HG03571 (cell line): ENCODE measurements at regions not wholly inside any gene's neighbourhood (a gene's known extent, or its start where the extent isn't known, plus 50 kb on each side); places are given as distances from the start of the nearest gene placed in this dataset.
"Not testable (repeated sequence)": the region's sequence is repeated elsewhere in the genome, so short reads cannot be mapped to it uniquely, and the experiment has no call there.

Experiments
- ATAC-seq: cut with Tn5 transposase; IDR thresholded peaks from one replicate; pipeline ENCODE4 v1.9.1; 2021; ENCODE audit not compliant: unreplicated experiment

DNA sequence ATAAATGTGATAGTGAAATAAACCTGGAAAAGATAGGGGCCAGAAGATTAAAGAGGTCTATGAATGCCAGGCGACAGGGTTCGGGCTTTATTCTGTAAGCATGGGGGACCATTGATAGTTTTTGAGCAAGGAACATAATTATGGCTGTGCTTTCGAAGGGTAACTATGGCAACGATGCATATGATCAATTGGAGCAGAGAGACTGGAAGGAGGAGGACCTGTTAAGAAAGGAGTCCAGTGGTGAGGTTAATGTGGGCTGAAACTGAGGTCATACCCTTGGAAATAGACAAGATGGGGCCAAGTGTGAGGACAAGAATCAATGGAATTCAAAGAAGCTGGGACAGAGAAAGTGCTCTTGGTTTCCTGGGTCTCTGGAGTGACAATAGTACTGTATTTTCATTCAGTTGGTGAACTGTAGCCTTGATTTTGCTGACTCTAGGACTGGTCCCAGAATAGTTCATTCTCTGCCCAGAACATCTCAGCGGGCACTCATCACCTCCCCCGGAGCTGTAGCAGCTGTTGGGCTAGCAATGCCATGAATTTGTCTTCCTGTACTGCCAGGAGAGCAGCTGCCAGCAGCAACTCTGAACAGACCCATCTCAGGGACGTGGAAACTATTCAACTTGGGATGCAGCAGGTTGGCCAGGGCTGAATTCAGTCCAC lies 108.4 kb downstream of the SRGAP2 start:
- ATAC-seq = not testable (repeated sequence)

DNA sequence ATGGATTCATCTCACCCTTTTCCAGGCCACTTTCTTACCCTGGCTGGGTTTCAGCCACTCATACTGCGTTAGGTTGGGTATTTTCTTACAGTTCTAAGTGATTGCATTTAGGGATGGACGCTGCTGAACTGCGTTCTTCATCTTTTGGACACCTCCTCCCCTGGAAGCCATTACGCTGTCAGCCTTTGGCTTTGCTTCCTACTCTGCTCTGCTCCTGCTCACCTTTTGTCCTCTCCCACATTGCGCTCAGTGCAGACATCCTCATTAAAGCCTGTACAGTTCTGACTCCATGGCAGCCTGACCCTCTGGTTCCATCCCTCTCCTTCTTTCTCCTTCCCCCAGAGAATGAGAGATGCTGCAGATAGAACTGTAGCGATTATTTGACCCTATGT lies 108.9 kb downstream of the SRGAP2 start:
- ATAC-seq = not testable (repeated sequence)

- not testable (repeated sequence) for ATAC-seq
These were observed 111.8 kb downstream of the SRGAP2 start for GRCh38 chr1:206314951-206315636.

- ATAC-seq = not testable (repeated sequence)
These were observed 113.6 kb downstream of the SRGAP2 start for GRCh38 chr1:206316901-206317300.

- ATAC-seq = not testable (repeated sequence)
These were observed 114.7 kb downstream of the SRGAP2 start for GRCh38 chr1:206317878-206318514.

DNA sequence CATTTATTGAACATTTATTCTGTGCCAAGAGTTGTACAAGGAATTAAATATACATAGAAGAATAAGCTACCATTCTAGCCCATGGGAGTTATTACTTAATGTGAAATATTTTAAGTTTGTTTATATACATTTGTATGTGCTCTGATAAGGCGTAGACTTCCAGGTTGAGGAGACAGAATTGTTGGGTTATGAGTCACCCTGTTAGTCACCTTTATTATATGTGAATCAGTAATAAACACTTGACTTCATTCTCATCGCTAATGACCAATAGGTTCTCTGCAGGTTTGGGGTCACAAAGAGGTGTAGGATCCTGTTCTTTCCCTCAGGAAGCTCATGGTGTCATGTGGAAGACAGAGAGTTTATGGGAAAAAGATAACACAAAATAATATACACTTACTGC lies 116.9 kb downstream of the SRGAP2 start:
- ATAC-seq = not testable (repeated sequence)

- not testable (repeated sequence) for ATAC-seq
These were observed 123.0 kb downstream of the SRGAP2 start for GRCh38 chr1:206326159-206326939.

DNA sequence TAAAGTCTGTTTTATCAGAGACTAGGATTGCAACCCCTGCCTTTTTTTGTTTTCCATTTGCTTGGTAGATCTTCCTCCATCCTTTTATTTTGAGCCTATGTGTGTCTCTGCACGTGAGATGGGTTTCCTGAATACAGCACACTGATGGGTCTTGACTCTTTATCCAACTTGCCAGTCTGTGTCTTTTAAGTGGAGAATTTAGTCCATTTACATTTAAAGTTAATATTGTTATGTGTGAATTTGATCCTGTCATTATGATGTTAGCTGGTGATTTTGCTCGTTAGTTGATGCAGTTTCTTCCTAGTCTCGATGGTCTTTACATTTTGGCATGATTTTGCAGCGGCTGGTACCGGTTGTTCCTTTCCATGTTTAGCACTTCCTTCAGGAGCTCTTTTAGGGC lies 128.3 kb downstream of the SRGAP2 start:
- ATAC-seq = not testable (repeated sequence)

DNA sequence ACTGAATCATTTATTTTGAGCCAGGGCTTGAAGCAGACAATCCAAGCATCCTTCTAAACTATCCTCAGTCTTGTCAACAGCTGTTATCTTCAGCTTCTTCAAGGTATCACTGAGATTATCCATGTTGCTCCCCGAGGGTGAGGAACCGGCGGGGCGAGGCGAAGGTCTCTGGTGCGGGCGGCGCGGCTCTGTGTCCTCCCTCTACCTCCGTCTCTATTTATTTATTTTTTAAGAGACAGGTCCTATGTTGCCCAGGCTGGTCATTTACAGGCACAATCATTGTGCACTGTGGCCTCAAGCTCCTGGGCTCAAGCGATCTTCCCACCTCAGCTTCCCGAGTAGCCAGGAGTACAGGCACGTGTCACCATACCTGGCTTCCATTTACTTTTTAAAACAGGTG lies 130.0 kb downstream of the SRGAP2 start:
- not testable (repeated sequence) for ATAC-seq

- not testable (repeated sequence) for ATAC-seq
These were observed 130.6 kb downstream of the SRGAP2 start for GRCh38 chr1:206333897-206334296.

GRCh38 chr1:206334481-206334880 lies 131.1 kb downstream of the SRGAP2 start:
- ATAC-seq = not testable (repeated sequence)

GRCh38 chr1:206335162-206335561 lies 131.8 kb downstream of the SRGAP2 start:
- not testable (repeated sequence) for ATAC-seq

GRCh38 chr1:206335875-206336846 lies 132.8 kb downstream of the SRGAP2 start:
- not testable (repeated sequence) for ATAC-seq

GRCh38 chr1:206337024-206337423 lies 133.3 kb upstream of the IKBKE start:
- ATAC-seq = not testable (repeated sequence)

DNA sequence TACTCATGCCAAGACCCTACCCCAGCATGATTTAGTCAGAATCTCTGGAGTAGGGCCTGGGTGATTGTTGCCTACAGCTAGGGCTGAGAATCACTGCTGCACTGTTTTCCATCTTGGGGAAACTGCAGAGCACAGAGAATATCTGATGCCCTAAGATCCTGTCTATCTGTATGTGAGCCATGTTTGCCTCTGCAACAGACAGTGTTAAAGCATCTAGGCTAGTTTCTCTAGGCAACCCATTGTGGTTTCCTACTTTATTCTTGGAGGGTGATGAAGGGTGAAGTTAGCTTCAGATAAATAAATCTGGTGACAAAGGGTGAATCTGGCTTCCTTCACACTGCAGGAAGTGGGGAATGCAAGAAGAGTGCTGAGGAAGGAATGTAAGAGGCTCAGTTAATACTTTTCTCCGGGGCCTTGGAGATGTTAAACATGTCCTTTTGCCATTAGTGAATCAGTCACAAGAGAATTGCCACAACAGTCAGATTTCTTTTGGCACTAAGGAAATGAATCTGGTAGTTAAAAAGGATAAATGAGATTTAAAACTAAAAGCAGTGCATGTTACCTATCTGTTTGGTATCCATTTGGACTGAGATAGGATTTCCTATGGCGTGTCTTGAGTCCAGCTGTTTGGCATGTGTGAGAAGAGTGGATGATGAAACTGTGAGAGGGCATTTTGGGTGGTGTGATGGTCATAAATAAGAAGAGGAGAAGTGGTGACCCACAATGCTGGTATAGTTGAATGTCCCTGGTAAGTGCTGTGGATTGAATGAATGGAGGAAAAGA lies 119.6 kb upstream of the IKBKE start:
- not testable (repeated sequence) for ATAC-seq

DNA sequence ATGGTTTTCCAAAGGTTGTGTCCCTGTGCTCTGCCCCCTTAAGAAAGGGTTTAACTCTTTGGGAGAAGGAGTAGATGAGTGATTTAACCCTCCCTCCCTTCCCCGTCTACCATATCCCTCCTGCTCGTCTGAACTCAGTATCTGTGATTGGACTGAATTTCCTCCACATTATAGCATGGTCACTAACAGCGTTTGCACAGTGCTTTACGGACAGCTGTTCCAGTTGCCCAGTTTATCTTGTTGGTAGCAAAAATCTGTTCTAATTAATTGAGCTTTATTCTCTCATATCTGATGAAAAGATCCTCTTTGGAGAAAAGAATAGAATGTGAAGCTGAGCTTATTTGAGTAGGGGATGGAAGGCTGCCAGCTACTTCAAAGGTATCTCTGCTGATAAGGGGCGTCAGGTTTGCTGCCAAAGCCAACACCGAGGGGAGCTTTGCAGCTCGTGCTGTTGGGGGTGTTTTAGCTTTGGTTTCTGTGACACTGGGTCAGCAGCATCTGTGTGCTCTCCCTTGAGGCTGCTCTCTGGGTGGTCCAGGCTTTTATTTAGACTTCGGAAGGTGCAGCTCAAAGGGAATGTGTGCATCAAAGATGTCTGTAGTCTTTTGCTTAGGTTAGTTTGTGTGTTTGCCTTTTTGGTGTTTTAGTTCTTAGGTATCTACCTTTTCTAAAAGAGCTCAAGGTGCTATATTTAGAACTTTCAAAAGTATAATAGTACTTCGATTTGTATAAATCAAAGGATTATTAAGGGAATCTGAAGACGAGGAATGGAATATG lies 118.8 kb upstream of the IKBKE start:
- not testable (repeated sequence) for ATAC-seq

- ATAC-seq = not testable (repeated sequence)
These were observed 114.0 kb upstream of the IKBKE start for GRCh38 chr1:206356310-206356709.

- ATAC-seq = not testable (repeated sequence)
These were observed 112.3 kb upstream of the IKBKE start for GRCh38 chr1:206357962-206358361.
